ENCODE measurements at regions not wholly inside any gene's neighbourhood (a gene's known extent, or its start where the extent isn't known, plus 50 kb on each side); places are given as distances from the start of the nearest gene placed in this dataset.

DNA sequence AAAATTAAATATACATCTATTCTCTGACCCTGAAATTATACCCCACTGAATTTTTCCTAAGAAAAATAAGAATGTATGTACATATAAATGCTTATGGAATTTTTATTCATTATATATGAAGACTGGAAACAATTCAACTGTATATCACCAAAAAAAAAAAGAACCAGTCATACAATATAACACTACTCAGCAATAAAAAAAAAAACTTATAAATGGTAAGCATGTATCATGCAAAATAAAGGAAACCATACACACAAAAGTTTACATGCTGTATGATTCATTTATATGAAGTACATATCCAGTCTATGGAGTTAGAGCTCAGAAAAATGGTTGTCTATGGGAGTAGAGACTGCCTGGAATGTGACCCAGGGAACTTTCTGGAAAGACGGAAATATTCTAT lies 199.4 kb upstream of the MIR17HG start:
- WGBS, 3 donors = 83 to 88% (median 84%) methylated on average over 1 of the region's 1 CpG
- DNase-seq = no peak
- H3K27me3 ChIP-seq = no peaks in the 10 kb centered on the region
- H3K27ac ChIP-seq = no peak overlapping the region
- no peaks in the 10 kb centered on the region for H3K36me3 ChIP-seq
- H3K9me3 ChIP-seq = no peaks in the 10 kb centered on the region
- no peak for TF ChIP-seq POLR2A (IDR thresholded peaks at IDR 0.05)
- no peak for TF ChIP-seq CTCF (IDR thresholded peaks at IDR 0.05)
- no peak for TF ChIP-seq EP300 (IDR thresholded peaks at IDR 0.05)
- H3K4me1 ChIP-seq (ENCODE audit: insufficient read depth) = no peaks in the 10 kb centered on the region
- H3K4me3 ChIP-seq = no peak overlapping the region
- intact Hi-C loops (cut with DNase I) = no loop called here

DNA sequence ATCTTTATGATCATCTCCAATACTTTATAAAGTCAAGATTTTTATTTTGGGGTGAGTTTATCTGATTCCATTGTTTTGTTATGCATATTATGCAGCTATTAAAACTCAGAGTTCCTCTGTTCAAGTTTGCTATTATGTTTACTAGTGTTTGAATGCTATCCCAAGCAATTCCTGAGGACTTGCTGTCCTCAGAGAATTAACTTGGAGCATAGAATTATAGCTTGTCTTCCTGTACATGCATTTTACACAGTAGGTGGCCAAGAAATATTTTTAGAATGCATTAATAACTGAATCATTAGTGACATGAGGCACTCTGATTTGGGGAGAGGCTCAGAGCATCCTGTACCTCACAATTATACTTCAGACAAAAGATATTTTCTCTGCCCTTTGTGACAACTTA lies 195.6 kb upstream of the MIR17HG start:
- TF ChIP-seq CTCF (IDR thresholded peaks at IDR 0.05) (no peak), EP300 (IDR thresholded peaks at IDR 0.05) (no peak), POLR2A (IDR thresholded peaks at IDR 0.05) (no peak)
- H3K36me3 ChIP-seq = no peaks in the 10 kb centered on the region
- DNase-seq = no peak
- no peak overlapping the region for H3K27ac ChIP-seq
- no peak overlapping the region for H3K4me3 ChIP-seq
- intact Hi-C loops (cut with DNase I) = no loop called here
- no peaks in the 10 kb centered on the region for H3K27me3 ChIP-seq
- no peaks in the 10 kb centered on the region for H3K4me1 ChIP-seq (ENCODE audit: insufficient read depth)
- H3K9me3 ChIP-seq = no peaks in the 10 kb centered on the region

DNA sequence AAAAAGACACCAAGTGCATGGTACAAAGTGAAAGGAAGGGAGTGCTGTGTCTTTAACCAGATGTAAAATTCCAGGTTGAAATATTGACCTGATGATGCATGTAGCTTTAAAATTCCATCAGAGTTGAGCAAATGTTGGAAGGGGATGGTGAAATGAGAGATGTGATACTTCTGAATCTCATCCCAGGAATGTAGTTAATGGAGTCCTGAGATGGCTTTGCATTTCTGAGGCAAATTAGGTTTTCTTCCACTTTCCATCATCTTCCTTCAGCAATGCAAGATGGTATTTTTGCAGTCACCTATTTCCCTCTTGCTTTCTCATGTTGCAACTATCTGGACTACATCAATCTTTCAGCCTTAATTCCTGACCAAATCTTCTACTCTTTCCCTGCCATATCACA lies 194.1 kb upstream of the MIR17HG start:
- no peak for DNase-seq
- no peaks in the 10 kb centered on the region for H3K9me3 ChIP-seq
- H3K4me3 ChIP-seq = no peak overlapping the region
- TF ChIP-seq EP300 (IDR thresholded peaks at IDR 0.05) (no peak), CTCF (IDR thresholded peaks at IDR 0.05) (no peak), POLR2A (IDR thresholded peaks at IDR 0.05) (no peak)
- no peaks in the 10 kb centered on the region for H3K36me3 ChIP-seq
- intact Hi-C loops (cut with DNase I) = no loop called here
- no peak overlapping the region for H3K27ac ChIP-seq
- no peaks in the 10 kb centered on the region for H3K27me3 ChIP-seq
- H3K4me1 ChIP-seq (ENCODE audit: insufficient read depth) = no peaks in the 10 kb centered on the region

GRCh38 chr13:91154558-91155353 lies 192.7 kb upstream of the MIR17HG start:
- Histone ChIP-seq H3K36me3 (no peaks in the 10 kb centered on the region), H3K27ac (no peak overlapping the region), H3K4me1 (ENCODE audit: insufficient read depth) (no peaks in the 10 kb centered on the region), H3K27me3 (no peaks in the 10 kb centered on the region), H3K4me3 (no peak overlapping the region), H3K9me3 (no peaks in the 10 kb centered on the region)
- 57 to 69% (median 67%) methylated on average over 6 of the region's 6 CpGs for WGBS, 3 donors
- TF ChIP-seq POLR2A (IDR thresholded peaks at IDR 0.05) (no peak), EP300 (IDR thresholded peaks at IDR 0.05) (no peak), CTCF (IDR thresholded peaks at IDR 0.05) (no peak)
- DNase-seq = no peak
- intact Hi-C loops (cut with DNase I) = no loop called here

Data from ovary (tissue), 7 donors.